OCI-LY3 (cell line): ENCODE measurements at regions not wholly inside any gene's neighbourhood (a gene's known extent, or its start where the extent isn't known, plus 50 kb on each side); places are given as distances from the start of the nearest gene placed in this dataset.

Experiments
- H2AFZ ChIP-seq: fragments of 200-600, 300-600 bp; shearing (Covaris generic); 2 replicates; pipeline ENCODE4 v1.6.0; 2014; ENCODE audit warnings: antibody characterized with exemption, low read depth, low read length
- H3K27ac ChIP-seq: fragments of 200-600, 300-600 bp; sonication (generic); 2 replicates; pipeline ENCODE4 v1.5.1; 2014; ENCODE audit warnings: mild to moderate bottlenecking, low read length, moderate library complexity, mixed read lengths
- H3K27me3 ChIP-seq: fragments of 200-600, 300-600 bp; sonication (generic); 2 replicates; pipeline ENCODE4 v1.6.1; 2014; ENCODE audit warnings: low read depth, low read length, mixed read lengths
- H3K36me3 ChIP-seq: fragments of 200-600, 300-600 bp; sonication (generic); replicated peaks from 2 replicates; pipeline ENCODE3; 2014; ENCODE audit warnings: low read depth, low read length, mixed read lengths
- H3K4me1 ChIP-seq: fragments of 300-600, 200-600 bp; sonication (generic); 2 replicates; pipeline ENCODE4 v1.6.1; 2014; ENCODE audit warnings: low read length, mixed read lengths
- H3K4me2 ChIP-seq: fragments of 200-600, 300-600 bp; sonication (generic); 2 replicates; pipeline ENCODE4 v1.6.1; 2014; ENCODE audit warnings: low read length, mixed read lengths
- H3K4me3 ChIP-seq: fragments of 300-600, 200-600 bp; sonication (generic); 2 replicates; pipeline ENCODE4 v1.5.1; 2014; ENCODE audit warnings: antibody characterized with exemption, mild to moderate bottlenecking, low read length, moderate library complexity
- H3K79me2 ChIP-seq: fragments of 300-600, 200-600 bp; shearing (Covaris generic); 2 replicates; pipeline ENCODE4 v1.6.1; 2014; ENCODE audit warnings: mild to moderate bottlenecking, low read length, mixed read lengths
- H3K9ac ChIP-seq: fragments of 300-600, 200-600 bp; shearing (Covaris generic); 2 replicates; pipeline ENCODE4 v1.6.0; 2014; ENCODE audit warnings: mild to moderate bottlenecking, low read length, moderate library complexity
- H3K9me3 ChIP-seq: fragments of 200-600, 300-600 bp; shearing (Covaris generic); 2 replicates; pipeline ENCODE4 v1.6.1; 2014; ENCODE audit warnings: low read length, mixed read lengths; ENCODE audit not compliant: insufficient read depth
- H4K20me1 ChIP-seq: fragments of 200-600, 300-600 bp; sonication (generic); 2 replicates; pipeline ENCODE4 v1.6.1; 2016; ENCODE audit warnings: low read length, mixed read lengths; ENCODE audit not compliant: insufficient read depth
- CTCF ChIP-seq: fragments of 200-600, 300-600 bp; sonication (generic); IDR thresholded peaks from 2 replicates; pipeline ENCODE4 v1.5.1; 2014; ENCODE audit warnings: antibody characterized with exemption, low read length, low read depth
- EZH2phosphoT487 ChIP-seq: fragments of 200-600 bp; shearing (Covaris generic); IDR thresholded peaks from 2 replicates; pipeline ENCODE4 v1.6.1; 2018; ENCODE audit warnings: antibody characterized with exemption, mixed run types, low read depth

- H3K79me2 ChIP-seq: no peaks in the 10 kb centered on the region
- TF ChIP-seq EZH2phosphoT487: no peak
- TF ChIP-seq CTCF: no peak
- no peaks in the 10 kb centered on the region for H3K36me3 ChIP-seq
- H2AFZ ChIP-seq: no peak overlapping the region
- H3K4me1 ChIP-seq: no peaks in the 10 kb centered on the region
- no peaks in the 10 kb centered on the region for H3K27me3 ChIP-seq
- H3K4me2 ChIP-seq: no peak overlapping the region
- H3K4me3 ChIP-seq: no peak overlapping the region
- no peaks in the 10 kb centered on the region for H4K20me1 ChIP-seq
- no peak overlapping the region for H3K27ac ChIP-seq
- H3K9me3 ChIP-seq: no peaks in the 10 kb centered on the region
- no peak overlapping the region for H3K9ac ChIP-seq
Measured at GRCh38 chr7:19293431-19293830, 148.2 kb upstream of the FERD3L start.

- H3K4me3 ChIP-seq: no peak overlapping the region
- no peaks in the 10 kb centered on the region for H3K36me3 ChIP-seq
- no peaks in the 10 kb centered on the region for H4K20me1 ChIP-seq
- H3K4me2 ChIP-seq: no peak overlapping the region
- TF ChIP-seq CTCF (no peak), EZH2phosphoT487 (no peak)
- H3K79me2 ChIP-seq: no peaks in the 10 kb centered on the region
- no peaks in the 10 kb centered on the region for H3K27me3 ChIP-seq
- H3K4me1 ChIP-seq: no peaks in the 10 kb centered on the region
- no peak overlapping the region for H2AFZ ChIP-seq
- H3K9ac ChIP-seq: no peak overlapping the region
- no peak overlapping the region for H3K27ac ChIP-seq
- no peaks in the 10 kb centered on the region for H3K9me3 ChIP-seq
Measured at GRCh38 chr7:19290968-19291367, 145.7 kb upstream of the FERD3L start.

- no peaks in the 10 kb centered on the region for H3K4me1 ChIP-seq
- no peaks in the 10 kb centered on the region for H3K36me3 ChIP-seq
- H3K27ac ChIP-seq: no peak overlapping the region
- H3K4me2 ChIP-seq: no peak overlapping the region
- H3K27me3 ChIP-seq: no peaks in the 10 kb centered on the region
- no peaks in the 10 kb centered on the region for H4K20me1 ChIP-seq
- no peak overlapping the region for H2AFZ ChIP-seq
- no peaks in the 10 kb centered on the region for H3K9me3 ChIP-seq
- H3K79me2 ChIP-seq: no peaks in the 10 kb centered on the region
- H3K4me3 ChIP-seq: no peak overlapping the region
- TF ChIP-seq CTCF (no peak), EZH2phosphoT487 (no peak)
- no peak overlapping the region for H3K9ac ChIP-seq
Measured at GRCh38 chr7:19290066-19290465, 144.8 kb upstream of the FERD3L start.

- no peaks in the 10 kb centered on the region for H3K36me3 ChIP-seq
- no peak overlapping the region for H2AFZ ChIP-seq
- no peak overlapping the region for H3K4me3 ChIP-seq
- H3K4me2 ChIP-seq: no peak overlapping the region
- H3K27ac ChIP-seq: no peak overlapping the region
- no peak for TF ChIP-seq CTCF
- TF ChIP-seq EZH2phosphoT487: no peak
- no peaks in the 10 kb centered on the region for H4K20me1 ChIP-seq
- H3K27me3 ChIP-seq: no peaks in the 10 kb centered on the region
- H3K9ac ChIP-seq: no peak overlapping the region
- no peaks in the 10 kb centered on the region for H3K9me3 ChIP-seq
- H3K79me2 ChIP-seq: no peaks in the 10 kb centered on the region
- no peaks in the 10 kb centered on the region for H3K4me1 ChIP-seq
Measured at GRCh38 chr7:19284596-19285300, 139.5 kb upstream of the FERD3L start.
